GM21786 (cell line): ENCODE measurements at regions not wholly inside any gene's neighbourhood (a gene's known extent, or its start where the extent isn't known, plus 50 kb on each side); places are given as distances from the start of the nearest gene placed in this dataset.

Source experiments
- ATAC-seq: cut with Tn5 transposase; IDR thresholded peaks from one replicate; pipeline ENCODE4 v1.9.1; 2021; ENCODE audit not compliant: unreplicated experiment

GRCh38 chr11:123304828-123305466 lies 109.9 kb upstream of the CLMP start:
- ATAC-seq: no peak

GRCh38 chr11:123303924-123304323 lies 108.9 kb upstream of the CLMP start:
- ATAC-seq: no peak

DNA sequence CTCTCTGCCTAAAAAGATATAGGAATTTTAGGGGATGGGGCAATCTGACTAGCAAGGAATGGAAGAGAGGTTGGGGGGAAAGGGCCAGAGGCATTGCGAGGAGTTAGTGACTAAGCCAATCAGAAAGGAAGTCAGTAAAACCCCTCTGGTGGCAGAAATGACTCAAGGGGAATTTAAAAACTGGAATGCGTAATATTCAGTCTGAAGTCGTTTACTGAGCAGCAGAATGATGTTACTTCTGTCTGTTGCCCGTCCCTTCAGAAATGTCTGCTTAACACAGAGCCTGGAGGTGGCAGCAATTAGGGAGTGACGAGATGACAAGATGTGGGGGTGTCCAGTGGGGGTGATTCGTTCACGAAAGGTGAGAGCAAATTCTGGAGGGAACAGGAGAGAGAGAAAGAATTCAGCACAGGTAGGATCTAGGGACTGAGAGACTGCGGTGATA lies 107.7 kb upstream of the CLMP start:
- ATAC-seq: peak; percentile 53

- peak; percentile 50 for ATAC-seq
Observed at GRCh38 chr11:123301696-123302400, 106.8 kb upstream of the CLMP start.

- no peak for ATAC-seq
Observed at GRCh38 chr11:123301013-123301591, 106.1 kb upstream of the CLMP start.

GRCh38 chr11:123299721-123300120 lies 104.7 kb upstream of the CLMP start:
- no peak for ATAC-seq

DNA sequence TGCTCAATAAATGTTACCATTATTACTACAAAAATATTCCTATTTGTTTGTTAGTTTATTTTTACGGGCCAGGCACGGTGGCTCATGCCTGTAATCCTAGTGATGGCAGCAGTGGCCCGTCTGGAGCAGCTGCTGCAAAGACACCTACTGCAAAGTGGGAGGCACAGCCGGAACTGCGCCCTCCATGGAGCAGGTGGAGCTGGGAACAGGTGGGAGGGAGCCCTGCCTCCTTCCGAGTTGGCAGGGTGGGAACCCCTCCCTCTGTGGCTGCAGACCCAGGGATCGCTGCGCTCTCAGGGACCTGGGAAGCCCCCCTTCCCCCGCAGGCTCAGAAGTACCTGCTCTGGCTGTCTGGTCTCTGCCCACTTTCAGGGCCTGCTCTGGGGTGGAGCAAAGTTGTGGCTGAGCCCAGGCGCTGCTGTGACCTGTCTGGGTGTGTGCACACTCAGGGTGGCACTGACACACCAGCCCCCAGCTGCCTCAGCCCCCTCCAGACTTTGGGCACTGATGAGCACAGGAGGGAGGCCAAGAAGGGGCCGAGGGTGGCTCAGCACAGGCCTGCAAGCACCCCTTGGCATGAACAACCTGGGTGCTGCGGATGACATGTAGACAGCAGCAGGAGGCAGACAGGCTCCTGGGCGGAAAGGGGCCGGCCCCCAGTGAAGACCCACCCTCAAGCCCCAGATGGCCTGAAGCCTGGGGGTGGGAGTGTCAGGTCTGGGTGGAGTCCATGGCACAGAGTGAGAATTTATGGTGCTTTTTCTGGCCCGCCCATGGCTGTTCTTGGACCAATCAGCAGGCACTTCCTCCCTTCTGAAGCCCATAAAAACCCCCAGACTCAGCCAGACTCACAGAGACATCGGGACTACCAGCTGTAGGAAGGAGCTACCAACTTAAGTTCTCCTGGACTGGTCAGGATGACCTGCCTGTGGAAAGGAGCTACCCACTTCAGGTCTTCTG lies 103.7 kb upstream of the CLMP start:
- no peak for ATAC-seq

DNA sequence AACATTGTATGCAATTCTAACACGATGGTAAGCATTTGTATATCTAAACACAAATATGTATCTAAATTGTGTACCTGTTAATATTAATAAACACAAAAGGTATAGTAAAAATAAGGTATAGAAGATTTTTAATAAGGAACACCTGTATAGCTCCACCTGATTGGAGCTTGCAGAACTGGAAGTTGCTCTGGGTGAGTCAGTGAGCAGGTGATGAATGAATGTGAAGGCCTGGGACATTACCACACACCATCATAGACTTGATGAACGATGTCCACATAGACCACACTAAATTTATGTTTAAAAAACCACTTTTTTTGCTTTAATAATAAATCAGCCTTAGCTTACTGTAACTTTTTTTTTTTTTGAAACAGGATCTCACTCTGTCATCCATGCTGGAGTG lies 97.6 kb upstream of the CLMP start:
- no peak for ATAC-seq

- no peak for ATAC-seq
Observed at GRCh38 chr11:123291201-123291869, 96.3 kb upstream of the CLMP start.

- no peak for ATAC-seq
Observed at GRCh38 chr11:123286761-123287160, 91.7 kb upstream of the CLMP start.

DNA sequence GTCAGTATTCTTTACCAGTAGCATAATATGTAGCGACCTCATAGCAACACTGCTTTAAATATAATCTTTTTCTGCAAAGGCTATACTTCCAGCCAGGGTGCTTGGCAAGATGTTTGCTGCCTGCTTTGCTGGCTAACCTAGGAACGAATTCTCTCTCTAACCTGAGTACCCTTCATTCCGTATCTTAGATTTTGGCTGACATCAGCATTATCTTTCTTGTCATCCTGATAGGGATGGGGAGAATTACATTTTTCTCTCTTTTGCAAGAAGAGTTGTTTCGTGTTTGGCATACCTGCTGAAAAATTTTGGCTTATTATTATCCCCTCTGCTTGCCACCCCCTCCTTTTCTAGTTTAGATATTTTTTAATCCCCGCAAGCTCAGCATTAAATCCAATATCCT lies 91.2 kb upstream of the CLMP start:
- no peak for ATAC-seq

DNA sequence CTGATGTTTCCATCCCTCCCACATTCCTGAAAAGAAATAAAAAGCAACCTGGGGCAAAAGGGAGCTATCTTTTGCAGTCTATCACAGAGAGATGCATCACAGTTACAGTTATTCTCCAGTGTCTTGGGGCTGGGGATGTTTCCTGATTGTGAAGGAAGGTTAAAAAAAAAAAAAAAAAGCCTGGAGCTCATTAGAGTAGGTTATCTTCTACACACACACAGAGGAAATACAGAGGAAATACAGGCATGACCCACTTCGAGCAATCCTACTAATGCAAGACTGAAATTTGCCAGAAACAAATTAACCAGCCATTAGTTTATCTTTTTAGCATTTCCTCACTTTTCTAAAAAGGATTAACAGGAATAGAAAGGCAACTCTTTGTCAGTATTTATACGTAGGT lies 89.4 kb upstream of the CLMP start:
- no peak for ATAC-seq

- ATAC-seq: no peak
Observed at GRCh38 chr11:123282597-123282996, 87.5 kb upstream of the CLMP start.

DNA sequence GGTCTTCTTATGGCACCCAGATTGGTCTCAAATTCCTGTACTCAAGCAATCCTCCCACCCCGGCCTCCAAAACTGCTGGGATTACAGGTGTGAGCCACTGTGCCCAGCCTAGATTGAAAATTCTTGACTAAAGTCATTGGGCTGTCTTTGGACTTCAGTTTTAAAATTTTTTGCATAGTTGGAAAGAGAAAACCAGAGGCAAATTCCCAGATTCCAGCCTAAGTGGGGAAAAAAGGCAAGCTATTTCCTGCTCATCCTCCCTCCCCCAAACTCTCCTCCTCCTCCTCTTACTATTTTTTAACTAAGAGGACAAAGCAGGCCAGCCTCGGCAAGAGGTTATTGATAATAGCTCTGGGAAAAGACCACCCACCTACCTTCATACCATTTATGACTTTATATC lies 78.6 kb upstream of the CLMP start:
- ATAC-seq: no peak

GRCh38 chr11:123272565-123272964 lies 77.5 kb upstream of the CLMP start:
- ATAC-seq: no peak

GRCh38 chr11:123268156-123268555 lies 73.1 kb upstream of the CLMP start:
- no peak for ATAC-seq

- no peak for ATAC-seq
Observed at GRCh38 chr11:123265951-123266350, 70.9 kb upstream of the CLMP start.

- no peak for ATAC-seq
Observed at GRCh38 chr11:123264431-123264780, 69.4 kb upstream of the CLMP start.

- peak; percentile 42 for ATAC-seq
Observed at GRCh38 chr11:123261345-123262106, 66.5 kb upstream of the CLMP start.
